Fibroblast of gingiva (primary cell): ENCODE measurements at regions not wholly inside any gene's neighbourhood (a gene's known extent, or its start where the extent isn't known, plus 50 kb on each side); places are given as distances from the start of the nearest gene placed in this dataset.
"Not testable (repeated sequence)": the region's sequence is repeated elsewhere in the genome, so short reads cannot be mapped to it uniquely, and the experiment has no call there.

Experiments used
- DNase-seq: peaks from one replicate; pipeline ENCODE4 v3.0.0-alpha.2; 2011; ENCODE audit warnings: low read depth

DNA sequence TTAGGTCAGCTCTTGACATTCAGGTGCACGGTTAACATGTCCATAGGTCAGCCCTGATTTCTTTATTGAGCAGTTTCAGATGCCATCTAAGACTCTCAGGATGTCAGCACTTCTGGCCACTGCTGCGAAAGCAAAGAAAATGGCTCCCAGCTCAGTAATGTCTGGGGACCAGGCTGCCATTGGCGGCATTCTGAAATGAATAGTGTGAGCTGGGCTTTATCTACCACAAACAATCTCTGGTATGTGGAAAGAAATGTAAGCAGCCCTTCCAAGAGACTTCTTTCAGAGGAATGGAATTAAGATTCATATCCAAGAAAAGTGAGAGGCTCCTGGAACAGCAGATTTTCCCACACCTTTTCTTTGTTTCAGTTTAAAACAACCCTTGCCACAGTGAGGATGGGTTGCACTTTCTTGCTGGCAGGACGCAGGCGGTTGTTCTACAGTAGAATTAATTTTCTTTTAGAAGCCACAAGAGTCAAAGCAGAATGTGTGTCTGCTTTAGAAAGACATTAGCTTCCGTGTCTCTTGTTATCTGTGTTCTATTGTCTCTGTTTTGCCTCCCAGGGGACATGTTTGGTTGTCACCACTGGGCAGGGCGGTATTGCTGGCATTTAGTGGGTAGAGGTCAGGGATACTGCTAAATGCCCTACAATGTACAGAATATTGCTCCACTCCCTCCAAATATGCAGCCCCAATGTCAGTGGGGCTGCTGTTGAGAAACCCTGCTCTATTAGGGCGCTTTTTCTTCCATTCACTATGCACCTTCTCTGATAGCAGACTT, 149.9 kb upstream of the ANKH start:
- DNase-seq, result peak; percentile 14

DNA sequence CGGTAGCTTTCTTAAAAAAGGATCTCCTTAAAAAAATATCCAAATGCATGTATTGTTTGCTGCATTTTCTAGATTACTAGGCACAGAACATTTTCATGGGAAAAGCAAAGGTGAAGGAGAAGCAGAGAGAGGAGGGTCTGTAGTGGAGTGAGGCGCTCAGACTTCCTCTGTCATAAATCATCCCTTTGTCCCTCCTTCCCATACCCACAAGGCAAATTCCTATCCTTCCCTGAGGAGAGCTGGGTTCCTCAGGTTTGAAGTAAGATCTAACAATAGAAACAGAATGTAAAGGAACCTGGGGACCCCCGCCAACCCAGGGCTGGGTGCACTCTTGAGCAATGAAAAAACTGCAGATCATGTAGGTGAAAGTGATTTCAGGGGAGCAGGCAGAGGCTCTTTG, 149.2 kb upstream of the ANKH start:
- DNase-seq, result no peak

DNA sequence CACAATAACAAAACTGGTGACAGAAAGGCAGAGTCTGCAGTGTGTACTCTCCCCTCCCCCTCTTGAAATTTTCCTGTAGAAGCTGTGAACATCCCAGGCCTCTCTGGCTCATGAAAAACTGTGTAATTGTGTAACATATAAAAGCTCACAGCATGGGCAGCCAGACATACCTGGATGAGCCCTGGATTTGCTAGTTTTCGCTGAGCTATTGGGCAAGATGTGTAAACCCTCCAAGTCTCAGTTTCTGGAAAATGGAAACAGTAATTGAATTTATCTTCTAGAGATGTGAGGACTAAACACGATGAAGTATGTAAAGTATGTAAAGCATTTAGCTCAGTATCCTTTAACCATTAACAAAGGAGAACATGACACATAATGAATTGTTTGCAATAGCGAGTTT, 143.2 kb upstream of the ANKH start:
- DNase-seq, result peak; percentile 10

DNA sequence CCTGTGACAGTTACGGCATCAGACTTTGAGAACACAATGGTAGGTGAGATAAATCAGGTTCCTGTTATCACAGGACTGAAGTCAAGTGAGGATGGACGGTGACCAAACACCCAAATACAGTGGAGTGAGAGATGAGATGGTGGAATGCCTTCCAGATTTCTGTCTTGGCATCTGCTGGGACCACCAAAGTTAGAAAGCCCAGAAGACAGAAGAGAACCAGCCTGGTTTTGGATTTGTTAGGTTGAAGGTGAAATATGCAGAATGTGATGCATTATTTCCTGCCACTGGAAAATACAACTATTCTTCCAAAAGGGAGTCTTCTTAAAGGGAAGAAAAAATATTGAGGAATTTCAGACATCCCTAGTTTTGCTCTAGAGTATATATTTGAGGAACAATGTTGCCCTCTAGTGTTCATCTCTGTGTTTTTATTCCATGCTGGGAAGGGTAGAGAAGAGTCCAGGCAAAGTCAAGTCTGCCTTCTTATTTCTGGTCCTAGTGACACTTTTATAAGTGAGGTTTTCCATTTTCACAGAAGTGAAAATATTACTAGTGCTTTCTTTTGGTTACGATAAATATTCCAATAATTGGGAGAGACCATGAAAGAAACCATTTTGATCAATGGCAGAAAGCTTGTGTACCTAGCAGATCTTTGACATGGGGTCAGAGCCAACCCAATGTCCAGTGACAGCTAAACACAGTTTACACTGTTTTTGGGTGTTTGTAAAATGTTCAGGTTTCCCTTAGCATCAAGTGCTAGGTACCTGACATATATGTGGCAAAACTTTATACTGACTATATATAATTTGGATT, 142.3 kb upstream of the ANKH start:
- peak; percentile 64 for DNase-seq

DNA sequence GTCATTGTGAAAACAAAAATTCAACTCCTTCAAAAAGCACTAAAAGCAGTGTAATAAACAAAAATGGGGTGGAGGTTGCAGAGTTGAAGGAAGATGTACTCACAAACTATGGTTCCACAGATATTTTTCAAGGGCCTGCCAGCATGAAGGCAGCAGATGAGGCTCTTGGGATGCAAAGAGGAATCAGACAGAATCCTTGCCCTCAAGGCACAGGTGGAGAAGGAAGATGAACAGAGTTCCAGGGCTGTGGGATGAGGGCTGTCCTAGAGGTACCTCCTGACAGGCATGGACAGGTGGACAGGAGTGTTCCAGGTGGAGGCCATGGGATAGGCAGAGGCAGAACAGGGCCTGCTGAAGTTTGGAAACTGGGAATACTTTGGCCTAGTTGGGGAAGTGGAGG, 140.5 kb upstream of the ANKH start:
- DNase-seq, result no peak

DNA sequence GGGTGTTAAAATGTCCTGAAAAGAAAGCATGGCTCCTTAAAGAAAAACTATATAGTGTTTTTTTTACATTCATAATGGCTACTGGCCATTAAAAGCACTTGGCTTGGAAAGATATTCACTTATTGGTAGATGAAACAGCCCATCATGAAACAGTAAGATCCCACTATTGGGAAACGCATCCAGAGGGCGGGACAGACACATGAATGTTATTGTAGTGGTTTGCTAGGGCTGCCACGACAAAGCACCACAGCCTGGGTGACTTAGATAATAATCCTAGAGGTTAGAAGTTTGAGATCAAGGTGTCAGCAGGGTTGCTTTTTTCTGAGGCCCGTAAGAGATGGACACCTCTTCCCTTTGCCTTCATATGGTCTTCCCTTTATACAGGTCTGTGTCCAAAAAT, 139.4 kb upstream of the ANKH start:
- peak; percentile 21 for DNase-seq

DNA sequence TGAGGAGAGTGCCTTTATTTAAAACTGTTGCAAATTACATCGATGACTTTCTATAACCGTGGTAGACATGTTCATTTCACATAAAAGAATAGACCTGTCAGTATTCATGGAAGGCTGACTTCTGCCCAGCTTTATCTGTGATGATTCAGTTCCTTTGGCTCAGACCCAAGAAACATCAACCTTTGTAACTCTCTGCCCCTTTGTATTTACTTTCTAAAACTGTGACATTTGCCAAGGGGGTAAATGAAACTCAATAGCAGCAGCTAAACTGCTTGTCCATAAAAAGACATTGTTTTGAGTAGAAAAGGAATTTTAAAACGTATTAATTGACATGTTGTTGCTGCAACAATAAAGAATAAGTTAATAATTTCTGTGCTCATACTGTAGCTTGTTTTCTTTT, 137.8 kb upstream of the ANKH start:
- DNase-seq, result peak; percentile 63

DNA sequence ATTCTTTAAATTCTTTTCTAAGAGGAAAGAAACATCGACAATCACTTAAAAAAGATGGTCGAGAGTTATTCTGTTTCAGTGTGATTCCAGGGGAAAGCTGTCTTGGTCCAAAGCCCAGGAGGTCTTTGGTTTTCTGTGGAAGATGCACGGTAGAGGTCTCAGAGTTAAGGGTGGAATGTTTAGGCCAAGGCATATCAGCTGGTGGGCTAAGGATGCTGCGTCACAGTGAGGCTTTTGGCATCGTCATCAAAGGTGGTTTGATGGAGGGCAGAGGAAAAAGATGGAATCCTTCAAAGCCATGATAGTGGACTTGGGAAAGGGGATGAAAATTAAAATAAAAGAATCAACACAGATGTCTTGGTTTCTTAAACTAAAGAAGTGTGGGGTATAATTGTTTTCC, 137.3 kb upstream of the ANKH start:
- no peak for DNase-seq

DNA sequence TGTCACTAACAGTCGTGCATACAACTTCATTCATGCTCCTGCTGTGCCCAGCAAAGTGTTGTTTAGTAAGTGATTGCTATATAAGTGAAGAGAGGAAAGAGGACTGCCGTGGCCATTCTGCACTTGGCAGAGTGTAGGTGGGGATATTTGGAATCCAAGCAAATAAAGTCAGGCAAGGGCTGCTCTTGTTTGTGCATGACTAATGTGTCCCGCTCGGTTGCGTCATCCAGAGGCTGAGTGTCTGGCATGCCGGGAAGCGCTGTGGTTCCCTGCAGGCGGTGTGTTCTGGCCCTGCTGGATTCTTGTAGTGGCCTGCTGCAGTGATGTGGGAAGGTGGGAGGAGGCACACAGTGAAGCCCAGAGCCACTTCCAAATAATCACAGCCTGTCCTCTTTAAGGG, 136.9 kb upstream of the ANKH start:
- DNase-seq, result peak; percentile 94

DNA sequence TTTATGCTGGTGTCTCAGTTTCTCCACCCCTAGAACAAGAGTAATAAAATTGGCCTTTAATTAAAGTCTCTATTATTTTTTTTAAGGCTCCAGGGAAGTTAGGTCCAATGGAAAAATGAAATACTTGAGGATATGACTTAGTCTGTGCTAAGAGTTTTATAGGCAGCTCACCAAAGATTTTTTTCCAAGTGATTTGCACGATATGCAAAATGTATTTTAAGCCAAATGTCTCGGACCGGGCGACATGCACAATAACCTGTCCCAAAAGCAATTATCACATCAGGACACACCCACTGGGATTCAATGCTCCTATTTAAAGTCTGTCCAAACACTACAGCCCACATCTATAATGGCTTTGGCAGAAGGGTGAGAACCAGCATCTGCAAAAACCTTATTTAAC, 136.1 kb upstream of the ANKH start:
- peak; percentile 4 for DNase-seq

DNA sequence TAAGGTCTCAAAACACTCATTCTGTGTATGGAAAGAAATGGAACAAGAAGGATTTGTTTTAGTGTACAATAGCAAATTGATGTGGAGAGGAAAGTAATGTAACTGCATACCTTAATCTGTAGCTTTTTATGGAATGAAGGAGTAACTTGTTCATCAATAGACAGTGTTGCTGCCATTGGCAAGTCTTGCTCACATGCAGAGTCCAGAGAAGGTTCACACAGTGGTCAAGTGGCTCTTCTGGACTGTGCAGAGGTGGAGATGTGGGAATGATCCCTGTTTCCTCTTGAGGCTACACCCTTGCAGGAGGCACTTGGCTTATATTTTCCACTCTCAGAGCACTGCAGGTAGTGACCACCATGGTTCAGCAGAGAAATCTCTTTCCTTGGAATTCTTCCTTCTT, 132.9 kb upstream of the ANKH start:
- no peak for DNase-seq

DNA sequence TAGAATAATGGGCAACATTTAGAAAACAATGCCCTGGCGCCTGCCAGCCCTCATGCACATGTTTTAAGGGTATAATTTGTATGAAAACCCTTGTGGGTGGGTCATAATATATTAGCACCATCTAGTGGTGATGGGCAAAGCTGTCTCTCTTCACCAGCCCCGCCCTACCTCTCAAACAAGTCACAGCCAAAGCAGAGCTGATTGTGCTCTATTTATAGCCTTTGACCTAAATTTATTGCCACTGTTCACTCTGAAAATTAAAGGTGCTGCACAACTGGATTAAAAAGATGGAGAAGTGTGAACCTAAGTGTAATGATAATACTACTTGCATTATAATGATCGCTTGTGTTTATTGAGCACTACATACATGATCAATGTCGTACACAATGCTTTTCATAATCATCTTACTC, 131.9 kb upstream of the ANKH start:
- DNase-seq, result peak; percentile 73

DNA sequence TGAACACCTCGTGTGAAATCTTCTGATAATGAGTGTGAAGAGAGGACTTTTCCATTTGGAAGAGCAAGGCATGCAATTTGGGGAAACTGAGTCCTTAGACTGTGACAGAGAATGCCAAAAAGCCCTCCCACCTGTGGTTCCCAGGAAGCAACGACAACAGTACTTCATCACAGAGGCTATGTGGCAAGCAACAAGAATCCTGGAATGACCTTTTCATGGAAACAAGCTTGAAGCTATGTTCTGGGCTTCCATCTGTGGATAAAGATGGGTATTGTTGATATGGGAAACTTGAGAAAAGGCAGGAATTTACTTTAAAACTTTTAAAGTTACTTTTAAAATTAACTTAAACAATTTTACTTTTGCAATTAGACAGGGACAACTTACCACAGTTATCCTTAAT, 131.2 kb upstream of the ANKH start:
- peak; percentile 44 for DNase-seq

DNA sequence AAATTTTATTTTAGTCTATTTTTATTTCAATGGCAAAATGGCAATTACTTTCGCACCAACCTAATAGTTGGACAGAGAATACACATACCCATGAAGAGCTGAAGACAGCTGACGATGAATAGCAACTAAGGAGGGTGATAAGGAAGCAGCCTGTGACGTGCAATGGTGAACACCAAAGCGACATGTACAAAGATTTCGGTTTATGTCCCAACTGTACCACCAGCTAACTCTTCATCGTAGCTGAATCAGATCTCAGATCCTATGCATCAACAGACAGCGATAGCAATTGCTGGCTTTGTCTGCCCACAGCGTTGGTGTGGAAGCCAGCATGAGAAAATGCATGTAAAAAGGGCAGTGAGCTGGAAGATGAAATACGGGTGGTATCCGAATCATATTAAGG, 130.6 kb upstream of the ANKH start:
- DNase-seq, result no peak

DNA sequence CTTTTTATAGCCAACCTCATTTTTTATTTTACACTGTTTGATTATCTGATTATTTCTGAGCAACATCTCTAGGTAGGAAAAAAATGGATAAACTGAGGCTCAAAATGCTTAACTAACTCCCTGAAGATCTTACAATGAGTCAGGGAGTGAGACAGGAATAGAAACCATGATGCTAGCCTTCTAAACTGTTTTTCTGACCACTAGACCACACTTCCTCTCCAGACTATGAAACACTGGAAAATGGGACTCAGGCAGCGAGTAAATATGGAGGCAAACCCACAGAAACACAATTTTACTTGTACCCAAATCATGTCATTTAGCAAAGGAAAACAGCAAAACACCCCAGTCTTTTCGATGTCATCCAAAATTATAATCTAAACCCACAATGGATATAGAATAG, 129.9 kb upstream of the ANKH start:
- no peak for DNase-seq

DNA sequence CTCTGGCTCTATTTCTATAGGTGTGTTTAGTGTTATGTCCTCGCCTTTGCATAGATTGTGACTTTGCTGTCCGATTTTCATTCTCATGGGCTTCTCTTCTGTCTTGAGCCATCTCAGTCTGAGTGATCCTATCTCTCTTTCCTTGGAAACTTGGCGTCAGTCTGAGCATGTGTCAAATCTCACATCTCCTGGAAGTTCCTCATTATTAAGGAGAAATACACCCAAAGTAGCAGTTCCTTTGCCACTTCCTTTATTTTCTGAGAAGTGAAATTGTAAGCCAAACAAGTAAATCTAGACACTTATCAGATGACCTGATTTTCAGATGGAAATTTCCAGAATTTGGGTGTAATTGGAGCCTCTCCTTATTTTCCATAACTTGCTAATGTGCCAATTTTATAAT, 126.9 kb upstream of the ANKH start:
- DNase-seq, result no peak

DNA sequence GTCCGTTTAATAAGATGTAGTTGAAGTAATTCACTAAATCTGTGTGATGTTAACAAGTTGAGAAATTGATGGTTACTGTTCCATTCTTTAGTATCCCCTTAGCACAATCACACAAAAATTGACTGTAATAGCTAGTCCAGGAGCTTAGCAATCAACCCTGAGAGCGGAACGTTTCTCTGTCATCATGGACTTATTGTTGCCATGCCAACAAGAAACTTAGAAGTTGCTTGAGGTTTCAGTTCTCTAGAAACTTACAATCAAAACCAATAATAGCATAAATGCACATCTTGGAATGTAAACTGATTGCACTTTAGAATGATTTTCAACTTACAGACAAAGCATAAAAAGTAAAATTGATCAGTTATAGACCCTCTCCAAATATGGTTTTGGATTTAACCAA, 125.4 kb upstream of the ANKH start:
- no peak for DNase-seq

DNA sequence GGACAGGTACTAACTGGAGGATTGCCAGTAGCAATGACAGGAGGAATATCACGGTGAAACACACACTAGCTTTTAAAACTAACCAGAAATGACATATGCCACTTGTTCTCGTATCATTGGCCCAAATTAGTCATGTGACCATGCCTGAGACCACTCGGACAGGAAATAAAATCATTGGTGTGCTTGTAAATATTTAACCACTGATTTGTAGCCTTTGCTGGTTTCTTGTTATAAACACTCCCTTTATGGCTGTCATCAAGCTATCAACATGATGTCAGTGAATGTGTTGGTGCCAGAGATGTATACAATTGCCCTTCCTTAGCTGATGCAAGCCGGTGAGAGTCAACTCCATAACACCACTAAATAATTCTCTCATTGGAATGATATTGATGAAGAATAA, 123.7 kb upstream of the ANKH start:
- no peak for DNase-seq

DNA sequence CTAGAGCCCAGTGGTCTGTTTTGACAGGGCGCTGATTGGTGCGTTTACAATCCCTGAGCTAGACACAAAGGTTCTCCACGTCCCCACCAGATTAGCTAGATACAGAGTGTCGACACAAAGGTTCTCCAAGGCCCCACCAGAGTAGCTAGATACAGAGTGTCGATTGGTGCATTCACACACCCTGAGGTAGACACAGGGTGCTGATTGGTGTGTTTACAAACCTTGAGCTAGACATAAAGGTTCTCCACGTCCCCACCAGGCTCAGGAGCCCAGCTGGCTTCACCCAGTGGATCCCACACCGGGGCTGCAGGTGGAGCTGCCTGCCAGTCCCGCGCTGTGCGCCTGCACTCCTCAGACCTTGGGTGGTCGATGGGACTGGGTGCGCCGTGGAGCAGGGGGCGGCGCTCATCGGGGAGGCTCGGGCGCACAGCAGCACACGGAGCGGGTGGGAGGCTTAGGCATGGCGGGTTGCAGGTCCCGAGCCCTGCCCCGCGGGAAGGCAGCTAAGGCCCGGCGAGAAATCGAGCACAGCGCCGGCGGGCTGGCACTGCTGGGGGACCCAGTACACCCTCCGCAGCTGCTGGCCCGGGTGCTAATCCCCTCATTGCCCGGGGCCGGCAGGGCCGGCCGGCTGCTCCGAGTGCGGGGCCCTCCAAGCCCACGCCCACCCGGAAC, 122.0 kb upstream of the ANKH start:
- not testable (repeated sequence) for DNase-seq

DNA sequence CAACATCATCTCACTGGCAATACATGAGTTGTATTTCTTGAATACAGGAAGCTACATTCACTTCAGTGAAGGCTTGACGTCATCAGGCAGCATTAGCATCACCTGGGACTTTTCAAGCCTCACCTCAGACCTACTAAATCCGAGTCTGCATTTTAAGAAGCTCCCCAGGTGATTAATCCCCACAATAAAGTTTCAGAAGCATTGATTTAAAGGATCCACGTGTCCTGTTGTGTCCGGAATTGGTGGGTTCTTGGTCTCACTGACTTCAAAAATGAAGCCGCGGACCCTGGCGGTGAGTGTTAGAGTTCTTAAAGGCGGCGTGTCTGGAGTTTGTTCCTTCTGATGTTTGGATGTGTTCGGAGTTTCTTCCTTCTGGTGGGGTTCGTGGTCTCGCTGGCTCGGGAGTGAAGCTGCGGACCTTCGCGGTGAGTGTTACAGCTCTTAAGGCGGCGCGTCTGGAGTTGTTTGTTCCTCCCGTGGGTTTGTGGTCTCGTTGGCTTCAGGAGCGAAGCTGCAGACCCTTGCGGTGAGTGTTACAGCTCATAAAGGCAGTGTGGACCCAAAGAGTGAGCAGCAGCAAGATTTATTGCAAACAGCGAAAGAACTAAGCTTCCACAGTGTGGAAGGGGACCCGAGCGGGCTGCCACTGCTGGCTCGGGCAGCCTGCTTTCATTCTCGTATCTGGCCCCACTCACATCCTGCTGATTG, 121.3 kb upstream of the ANKH start:
- not testable (repeated sequence) for DNase-seq

DNA sequence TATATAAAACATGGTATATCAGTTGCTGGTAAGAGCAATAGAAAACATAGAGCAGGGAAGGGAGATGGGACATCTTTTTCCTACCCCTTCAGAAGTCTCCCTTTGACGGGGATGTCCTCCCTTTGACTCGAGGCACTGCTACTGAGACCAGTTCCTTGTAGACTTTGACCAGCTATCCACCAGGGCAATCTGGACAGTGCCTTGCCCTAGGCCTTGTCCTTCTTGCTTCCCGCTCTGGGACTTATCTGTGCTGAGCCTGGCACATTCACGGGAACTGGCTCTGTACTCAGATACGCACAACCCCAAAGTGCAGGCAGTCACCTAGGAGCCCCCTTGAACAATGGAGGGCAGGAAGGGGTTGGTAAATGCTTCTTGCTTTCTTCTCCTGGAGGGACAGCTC, 116.6 kb upstream of the ANKH start:
- no peak for DNase-seq

DNA sequence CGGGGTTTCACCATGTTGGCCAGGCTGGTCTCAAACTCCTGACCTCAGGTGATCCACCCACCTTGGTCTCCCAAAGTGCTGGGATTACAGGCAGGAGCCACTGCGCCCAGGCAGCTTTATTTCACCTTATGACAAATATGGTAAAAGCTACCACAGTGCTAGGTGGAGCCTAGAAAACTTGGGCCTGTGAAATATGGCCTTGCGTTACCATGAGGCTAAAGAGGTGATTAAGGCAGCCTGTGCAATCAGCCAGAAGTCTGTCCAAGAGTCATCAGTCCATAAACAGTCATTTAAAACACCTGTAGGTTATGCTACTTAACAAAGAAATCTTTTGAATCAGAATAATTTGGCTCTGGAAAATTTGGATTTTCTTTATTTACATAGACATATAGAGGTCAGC, 114.8 kb upstream of the ANKH start:
- DNase-seq, result no peak
